PC-3 (cell line): ENCODE measurements at regions not wholly inside any gene's neighbourhood (a gene's known extent, or its start where the extent isn't known, plus 50 kb on each side); places are given as distances from the start of the nearest gene placed in this dataset.

Experiments used
- ATAC-seq: fragments of 200-7000 bp; cut with Tn5 transposase; 2 replicates; pipeline ENCODE4 v1.9.1; 2020; ENCODE audit warnings: mild to moderate bottlenecking, moderate library complexity
- BruUV-seq: library from RNA; stranded (reverse); fragments of 400-500 nt; replicated peaks from 2 replicates; lab custom pipeline; 2021; lab: Mats Ljungman, UMichigan
- CTCF ChIA-PET: fragments of 300-600 bp; sonication (Branson Sonifier 250); formaldehyde crosslinking; loops from one replicate; lab custom pipeline; 2022; ENCODE audit warnings: antibody characterized with exemption; lab: Charles Lee
- POLR2A ChIA-PET: fragments of 300-600 bp; sonication (Branson Sonifier 250); formaldehyde crosslinking; loops from one replicate; lab custom pipeline; 2022; ENCODE audit warnings: antibody characterized with exemption; ENCODE audit not compliant: unreplicated experiment; lab: Charles Lee
- DNase-seq: peaks from one replicate; pipeline ENCODE4 v3.0.0-alpha.2; 2015
- H2AFZ ChIP-seq: fragments of 300-600 bp; sonication (generic); 2 replicates; pipeline ENCODE4 v1.6.0; 2016; ENCODE audit warnings: antibody characterized with exemption, low read length
- H3F3A ChIP-seq: fragments of 300-600 bp; sonication (generic); one replicate; pipeline ENCODE4 v1.6.0; 2017; ENCODE audit warnings: antibody characterized with exemption, low read length, control low read depth, mild to moderate bottlenecking; ENCODE audit not compliant: unreplicated experiment
- H3K27ac ChIP-seq: fragments of 300-600 bp; sonication (generic); 2 replicates; pipeline ENCODE4 v1.5.1; 2016; ENCODE audit warnings: mild to moderate bottlenecking, low read length
- H3K27me3 ChIP-seq: fragments of 300-600 bp; sonication (generic); 2 replicates; pipeline ENCODE4 v1.6.1; 2016; ENCODE audit warnings: low read length, mixed read lengths
- H3K36me3 ChIP-seq: fragments of 300-600 bp; sonication (generic); 2 replicates; pipeline ENCODE4 v1.6.1; 2016; ENCODE audit warnings: low read depth, mixed run types, low read length, mixed read lengths
- H3K4me1 ChIP-seq: fragments of 300-600 bp; sonication (generic); 2 replicates; pipeline ENCODE4 v1.5.1; 2016; ENCODE audit warnings: low read length; ENCODE audit not compliant: insufficient read depth
- H3K4me2 ChIP-seq: fragments of 300-600 bp; sonication (generic); 2 replicates; pipeline ENCODE4 v1.6.0; 2016; ENCODE audit warnings: low read length
- H3K4me3 ChIP-seq: fragments of 300-600 bp; sonication (generic); 2 replicates; pipeline ENCODE4 v1.5.1; 2016; ENCODE audit warnings: mild to moderate bottlenecking, low read length, mixed read lengths
- H3K79me2 ChIP-seq: fragments of 300-600 bp; sonication (generic); 2 replicates; pipeline ENCODE4 v1.6.1; 2017; ENCODE audit warnings: low read length, mixed read lengths
- H3K9ac ChIP-seq: fragments of 300-600 bp; sonication (generic); 2 replicates; pipeline ENCODE4 v1.6.0; 2016; ENCODE audit warnings: mild to moderate bottlenecking, low read length
- H3K9me2 ChIP-seq: fragments of 300-600 bp; sonication (generic); replicated peaks from 2 replicates; pipeline ENCODE4 v1.6.1; 2016; ENCODE audit warnings: mixed run types, low read length, mixed read lengths
- H3K9me3 ChIP-seq: fragments of 300-600 bp; sonication (generic); 2 replicates; pipeline ENCODE4 v1.6.1; 2016; ENCODE audit warnings: low read length, mixed read lengths
- H4K20me1 ChIP-seq: fragments of 300-600 bp; sonication (generic); 2 replicates; pipeline ENCODE4 v1.6.1; 2016; ENCODE audit warnings: low read length, mixed read lengths
- EZH2 ChIP-seq: fragments of 300-600 bp; sonication (generic); IDR thresholded peaks from one replicate; pipeline ENCODE4 v1.6.1; 2017; ENCODE audit warnings: antibody characterized with exemption, mild to moderate bottlenecking, low read length; ENCODE audit not compliant: unreplicated experiment
- EZH2phosphoT487 ChIP-seq: fragments of 300-600 bp; sonication (generic); IDR thresholded peaks from 2 replicates; pipeline ENCODE4 v1.6.1; 2018; ENCODE audit warnings: mild to moderate bottlenecking, antibody characterized with exemption, low read length, borderline replicate concordance
- intact Hi-C: fragments of 100-400 bp; cut with micrococcal nuclease; formaldehyde crosslinking; loops from 2 replicates; pipeline ENCODE4 v1.9.0; 2023
- TF ChIP-seq, protein P1 (sequence below): fragments of 300-600 bp; sonication (generic); conservative IDR thresholded peaks from 2 replicates; pipeline ENCODE4 v1.5.1; 2017; ENCODE audit warnings: antibody characterized with exemption, low read depth, mild to moderate bottlenecking, low read length

DNA sequence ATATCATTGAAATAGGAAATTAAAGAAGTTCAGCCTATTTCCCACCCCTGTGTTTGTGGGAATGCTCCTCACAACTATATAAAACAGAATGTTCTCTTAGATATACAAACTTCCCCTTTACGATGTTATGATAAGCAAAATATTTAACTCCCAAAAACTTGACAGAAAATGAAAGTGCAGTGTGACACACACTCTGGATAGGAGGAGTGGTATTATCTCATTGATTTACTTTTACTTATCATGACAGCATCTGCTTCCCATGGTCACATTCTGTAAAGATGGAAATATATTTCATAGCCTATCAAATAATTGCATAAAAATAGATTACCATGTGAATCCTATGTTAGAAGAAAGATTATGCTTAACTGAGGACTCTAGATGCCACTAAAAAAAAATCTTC, 96.6 kb upstream of the STK17B start:
- Histone ChIP-seq H3K9me3 (no peaks in the 10 kb centered on the region), H2AFZ (no peak overlapping the region), H3K36me3 (no peaks in the 10 kb centered on the region), H3K9me2 (no peaks in the 10 kb centered on the region), H3K4me2 (no peak overlapping the region), H3K27me3 (no peaks in the 10 kb centered on the region), H3K9ac (no peak overlapping the region), H3F3A (no peaks in the 10 kb centered on the region), H3K79me2 (no peaks in the 10 kb centered on the region), H3K4me1 (peaks cover 11% of the 10 kb centered on the region), H4K20me1 (no peaks in the 10 kb centered on the region), H3K27ac (no peak overlapping the region), H3K4me3 (no peak overlapping the region)
- POLR2A ChIA-PET = no interaction called here
- TF ChIP-seq, protein P1, sequence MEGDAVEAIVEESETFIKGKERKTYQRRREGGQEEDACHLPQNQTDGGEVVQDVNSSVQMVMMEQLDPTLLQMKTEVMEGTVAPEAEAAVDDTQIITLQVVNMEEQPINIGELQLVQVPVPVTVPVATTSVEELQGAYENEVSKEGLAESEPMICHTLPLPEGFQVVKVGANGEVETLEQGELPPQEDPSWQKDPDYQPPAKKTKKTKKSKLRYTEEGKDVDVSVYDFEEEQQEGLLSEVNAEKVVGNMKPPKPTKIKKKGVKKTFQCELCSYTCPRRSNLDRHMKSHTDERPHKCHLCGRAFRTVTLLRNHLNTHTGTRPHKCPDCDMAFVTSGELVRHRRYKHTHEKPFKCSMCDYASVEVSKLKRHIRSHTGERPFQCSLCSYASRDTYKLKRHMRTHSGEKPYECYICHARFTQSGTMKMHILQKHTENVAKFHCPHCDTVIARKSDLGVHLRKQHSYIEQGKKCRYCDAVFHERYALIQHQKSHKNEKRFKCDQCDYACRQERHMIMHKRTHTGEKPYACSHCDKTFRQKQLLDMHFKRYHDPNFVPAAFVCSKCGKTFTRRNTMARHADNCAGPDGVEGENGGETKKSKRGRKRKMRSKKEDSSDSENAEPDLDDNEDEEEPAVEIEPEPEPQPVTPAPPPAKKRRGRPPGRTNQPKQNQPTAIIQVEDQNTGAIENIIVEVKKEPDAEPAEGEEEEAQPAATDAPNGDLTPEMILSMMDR = no peak
- TF ChIP-seq EZH2 (no peak), EZH2phosphoT487 (no peak)
- intact Hi-C loops = no loop called here
- CTCF ChIA-PET = no interaction called here
- no peak for ATAC-seq
- no peak for DNase-seq
- no TSS peak for BruUV-seq

DNA sequence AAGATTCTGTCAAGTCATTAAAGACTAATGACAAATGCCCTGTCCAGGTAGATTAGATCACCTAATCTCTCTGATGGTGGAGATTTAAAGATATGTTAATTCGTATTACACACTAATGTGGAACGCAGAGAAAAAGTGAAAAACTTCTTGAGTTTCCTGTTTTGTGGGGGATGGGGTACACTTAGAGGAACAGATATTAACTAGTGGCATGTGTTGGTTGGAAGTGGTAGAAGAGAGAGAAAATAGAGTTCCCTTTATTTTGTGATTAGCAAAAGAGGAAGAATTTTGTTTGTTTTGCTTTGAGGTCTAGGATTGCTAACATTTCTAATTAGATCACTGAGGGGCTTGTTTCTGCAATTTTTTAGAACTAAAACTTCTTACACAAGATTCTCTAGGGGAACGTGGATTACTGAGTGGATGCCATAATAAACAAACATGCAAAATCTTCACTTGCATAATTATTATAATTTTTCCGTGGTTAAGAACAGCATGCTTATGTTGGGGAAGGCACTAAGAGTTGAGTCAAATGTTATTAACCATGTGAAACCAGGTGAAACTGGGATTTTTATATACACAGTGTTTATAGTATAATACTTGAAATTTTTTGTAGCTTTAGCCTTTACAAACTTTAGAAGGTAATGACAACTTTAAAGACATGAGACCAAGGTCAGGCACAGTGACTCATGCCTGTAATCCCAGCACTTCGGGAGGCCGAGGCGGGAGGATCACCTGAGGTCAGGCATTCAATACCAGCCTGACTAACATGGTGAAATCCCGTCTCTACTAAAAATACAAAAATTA, 97.4 kb upstream of the STK17B start:
- H3K4me1 ChIP-seq = peaks cover 11% of the 10 kb centered on the region
- DNase-seq (no peak), ATAC-seq (no peak)
- H3K9ac ChIP-seq = no peak overlapping the region
- BruUV-seq = no TSS peak
- H4K20me1 ChIP-seq = no peaks in the 10 kb centered on the region
- no peaks in the 10 kb centered on the region for H3K9me2 ChIP-seq
- no peak overlapping the region for H3K27ac ChIP-seq
- H3F3A ChIP-seq = no peaks in the 10 kb centered on the region
- no peaks in the 10 kb centered on the region for H3K9me3 ChIP-seq
- no peak overlapping the region for H3K4me3 ChIP-seq
- H3K79me2 ChIP-seq = no peaks in the 10 kb centered on the region
- TF ChIP-seq EZH2 = no peak
- no peak for TF ChIP-seq EZH2phosphoT487
- TF ChIP-seq, protein P1 = no peak
- ChIA-PET CTCF (no interaction called here), POLR2A (no interaction called here)
- no peaks in the 10 kb centered on the region for H3K36me3 ChIP-seq
- H3K27me3 ChIP-seq = no peaks in the 10 kb centered on the region
- H3K4me2 ChIP-seq = no peak overlapping the region
- intact Hi-C loops = no loop called here
- H2AFZ ChIP-seq = no peak overlapping the region

DNA sequence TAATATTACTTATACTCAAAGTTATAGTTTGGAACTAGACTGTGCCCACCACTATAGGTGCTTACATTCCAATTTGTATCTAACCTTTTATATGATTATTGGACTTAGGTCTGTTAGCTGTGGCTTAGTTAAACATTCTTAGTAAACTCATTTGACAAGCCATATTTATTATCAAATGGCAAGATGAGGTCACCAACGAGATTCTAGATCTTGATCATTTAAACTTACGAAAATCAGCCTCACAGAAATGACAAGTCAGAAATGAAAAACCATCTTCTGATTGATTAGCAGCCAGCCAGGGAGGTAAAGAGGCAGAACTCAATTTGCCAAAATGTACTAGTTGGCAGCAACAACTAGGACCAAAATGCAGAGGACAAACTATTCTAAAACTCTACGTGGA, 100.4 kb upstream of the STK17B start:
- Histone ChIP-seq H2AFZ (no peak overlapping the region), H3K4me2 (no peak overlapping the region), H3F3A (no peaks in the 10 kb centered on the region), H3K4me1 (peaks cover 31% of the 10 kb centered on the region), H3K9ac (no peak overlapping the region), H3K36me3 (no peaks in the 10 kb centered on the region), H3K9me2 (no peaks in the 10 kb centered on the region), H3K79me2 (no peaks in the 10 kb centered on the region), H3K4me3 (no peak overlapping the region), H4K20me1 (no peaks in the 10 kb centered on the region), H3K9me3 (no peaks in the 10 kb centered on the region), H3K27me3 (no peaks in the 10 kb centered on the region), H3K27ac (no peak overlapping the region)
- intact Hi-C loops = no loop called here
- BruUV-seq = no TSS peak
- POLR2A ChIA-PET = interaction anchor here (0.7 kb wide), 1 partner anchor 157 kb away, joined by 3 read pairs; no protein-coding TSS in a partner anchor
- DNase-seq (no peak), ATAC-seq (no peak)
- CTCF ChIA-PET = no interaction called here
- TF ChIP-seq EZH2 (no peak), EZH2phosphoT487 (no peak)
- TF ChIP-seq, protein P1 = no peak
